ENCODE measurements at regions not wholly inside any gene's neighbourhood (a gene's known extent, or its start where the extent isn't known, plus 50 kb on each side); places are given as distances from the start of the nearest gene placed in this dataset.

GRCh38 chr18:24735624-24736231 is 275.3 kb downstream of the HRH4 start:
- TF ChIP-seq CTCF (IDR thresholded peaks at IDR 0.05) (no peak), POLR2A (IDR thresholded peaks at IDR 0.05) (no peak), POLR2AphosphoS5 (IDR thresholded peaks at IDR 0.05) (no peak)
